ENCODE measurements at regions not wholly inside any gene's neighbourhood (a gene's known extent, or its start where the extent isn't known, plus 50 kb on each side); places are given as distances from the start of the nearest gene placed in this dataset.

DNA sequence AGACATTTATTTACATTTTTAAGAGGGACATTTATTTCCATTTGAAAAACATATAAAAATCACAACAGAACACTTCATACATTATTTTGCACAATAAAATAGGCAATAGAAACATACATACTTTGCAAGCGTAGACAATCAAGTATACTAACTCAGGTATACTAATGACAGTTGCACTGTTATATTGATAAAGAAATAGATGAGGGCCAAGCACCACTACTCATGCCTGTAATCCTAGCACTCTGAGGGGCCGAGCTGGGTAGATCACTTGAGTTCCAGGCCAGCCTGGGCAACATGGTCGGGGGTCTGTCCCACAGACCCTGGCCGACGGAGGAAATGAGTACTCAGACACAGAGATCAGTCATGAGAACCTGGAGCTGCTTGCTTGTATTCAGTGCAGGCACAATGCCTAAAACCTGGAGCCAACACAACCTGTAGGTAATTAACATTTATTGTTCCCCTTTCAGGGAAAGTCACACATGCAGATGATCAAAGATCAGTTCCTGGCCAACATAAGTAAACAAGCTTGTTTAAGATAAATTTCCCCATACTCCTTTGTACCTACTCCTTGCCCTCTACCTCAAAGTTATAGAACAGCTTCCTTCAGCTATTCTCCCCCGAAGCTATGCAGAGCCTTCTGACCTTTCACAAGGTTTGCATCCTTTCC, 1960.2 kb downstream of the SUCLG1 start:
- DNase-seq (no peak), ATAC-seq (no peak)
- Histone ChIP-seq H3K9me3 (peaks cover 24% of the 10 kb centered on the region), H3K4me1 (no peaks in the 10 kb centered on the region), H3K36me3 (no peaks in the 10 kb centered on the region), H3K27ac (no peak overlapping the region), H3K4me3 (no peak overlapping the region), H3K27me3 (ENCODE audit: low read depth) (no peaks in the 10 kb centered on the region)
- intact Hi-C loops (cut with DNase I): no loop called here
- TF ChIP-seq, protein P1, sequence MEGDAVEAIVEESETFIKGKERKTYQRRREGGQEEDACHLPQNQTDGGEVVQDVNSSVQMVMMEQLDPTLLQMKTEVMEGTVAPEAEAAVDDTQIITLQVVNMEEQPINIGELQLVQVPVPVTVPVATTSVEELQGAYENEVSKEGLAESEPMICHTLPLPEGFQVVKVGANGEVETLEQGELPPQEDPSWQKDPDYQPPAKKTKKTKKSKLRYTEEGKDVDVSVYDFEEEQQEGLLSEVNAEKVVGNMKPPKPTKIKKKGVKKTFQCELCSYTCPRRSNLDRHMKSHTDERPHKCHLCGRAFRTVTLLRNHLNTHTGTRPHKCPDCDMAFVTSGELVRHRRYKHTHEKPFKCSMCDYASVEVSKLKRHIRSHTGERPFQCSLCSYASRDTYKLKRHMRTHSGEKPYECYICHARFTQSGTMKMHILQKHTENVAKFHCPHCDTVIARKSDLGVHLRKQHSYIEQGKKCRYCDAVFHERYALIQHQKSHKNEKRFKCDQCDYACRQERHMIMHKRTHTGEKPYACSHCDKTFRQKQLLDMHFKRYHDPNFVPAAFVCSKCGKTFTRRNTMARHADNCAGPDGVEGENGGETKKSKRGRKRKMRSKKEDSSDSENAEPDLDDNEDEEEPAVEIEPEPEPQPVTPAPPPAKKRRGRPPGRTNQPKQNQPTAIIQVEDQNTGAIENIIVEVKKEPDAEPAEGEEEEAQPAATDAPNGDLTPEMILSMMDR (IDR thresholded peaks at IDR 0.05): no peak

DNA sequence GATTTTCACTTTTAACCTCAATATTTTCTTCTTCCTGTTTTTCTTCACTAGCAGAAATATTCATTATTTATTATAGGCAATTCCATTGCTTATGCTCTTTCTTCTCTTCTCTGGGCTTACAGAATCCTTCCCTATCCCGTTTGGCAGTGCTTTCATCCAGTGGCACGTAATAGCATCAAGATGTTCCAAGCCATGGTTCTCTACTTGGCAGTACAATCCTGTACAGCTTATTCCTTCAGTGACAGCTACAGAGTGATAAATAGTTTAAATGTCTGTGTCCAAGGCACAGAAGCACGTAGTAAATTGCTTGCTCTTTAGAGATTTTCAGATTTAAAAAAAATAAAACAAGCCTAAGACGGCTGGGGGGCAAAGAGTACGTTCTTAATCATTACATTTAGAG, 1964.3 kb downstream of the SUCLG1 start:
- DNase-seq: no peak
- ATAC-seq: no peak
- H3K4me1 ChIP-seq: no peaks in the 10 kb centered on the region
- H3K27me3 ChIP-seq (ENCODE audit: low read depth): no peaks in the 10 kb centered on the region
- no peak overlapping the region for H3K27ac ChIP-seq
- H3K4me3 ChIP-seq: no peak overlapping the region
- peaks cover 5% of the 10 kb centered on the region for H3K9me3 ChIP-seq
- TF ChIP-seq, protein P1 (IDR thresholded peaks at IDR 0.05): no peak
- intact Hi-C loops (cut with DNase I): no loop called here
- H3K36me3 ChIP-seq: no peaks in the 10 kb centered on the region

GRCh38 chr2:82491591-82491990, 1967.5 kb downstream of the SUCLG1 start:
- ATAC-seq: no peak
- intact Hi-C loops (cut with DNase I): no loop called here
- TF ChIP-seq, protein P1 (IDR thresholded peaks at IDR 0.05): no peak

DNA sequence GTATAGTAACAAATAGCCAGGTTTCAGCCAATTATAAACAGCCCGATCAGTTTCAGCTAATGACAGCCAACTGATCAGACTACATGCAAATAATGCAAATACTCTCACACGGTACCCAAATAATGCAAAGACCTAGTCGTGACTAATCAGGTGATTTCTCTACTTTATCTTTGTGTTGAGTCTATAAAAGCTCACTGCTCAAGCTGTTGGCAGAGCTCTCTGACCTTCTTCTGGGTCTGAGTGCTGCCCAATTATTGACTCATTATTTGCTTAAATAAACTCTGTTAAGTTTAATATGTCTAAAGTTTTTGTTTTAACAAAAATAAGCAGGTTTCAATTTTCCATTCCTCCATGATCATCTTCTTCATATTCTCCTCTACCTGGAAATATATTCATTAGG, 1971.7 kb downstream of the SUCLG1 start:
- H3K27me3 ChIP-seq (ENCODE audit: low read depth): no peaks in the 10 kb centered on the region
- H3K4me1 ChIP-seq: no peaks in the 10 kb centered on the region
- ATAC-seq (no peak), DNase-seq (no peak)
- TF ChIP-seq, protein P1 (IDR thresholded peaks at IDR 0.05): no peak
- intact Hi-C loops (cut with DNase I): no loop called here
- no peaks in the 10 kb centered on the region for H3K36me3 ChIP-seq
- no peak overlapping the region for H3K4me3 ChIP-seq
- no peaks in the 10 kb centered on the region for H3K9me3 ChIP-seq
- H3K27ac ChIP-seq: no peak overlapping the region

More at GRCh38 chr2:82491591-82491990, 1967.5 kb downstream of the SUCLG1 start:
- H3K27me3 ChIP-seq (ENCODE audit: low read depth): no peaks in the 10 kb centered on the region
- DNase-seq: no peak
- no peaks in the 10 kb centered on the region for H3K4me1 ChIP-seq
- H3K4me3 ChIP-seq: no peak overlapping the region
- no peak overlapping the region for H3K27ac ChIP-seq
- no peaks in the 10 kb centered on the region for H3K36me3 ChIP-seq
- H3K9me3 ChIP-seq: no peaks in the 10 kb centered on the region

- Histone ChIP-seq H3K27ac (no peak overlapping the region), H3K9me3 (no peaks in the 10 kb centered on the region), H3K4me1 (no peaks in the 10 kb centered on the region), H3K4me3 (no peak overlapping the region), H3K27me3 (ENCODE audit: low read depth) (no peaks in the 10 kb centered on the region), H3K36me3 (no peaks in the 10 kb centered on the region)
- ATAC-seq (no peak), DNase-seq (no peak)
- TF ChIP-seq, protein P1 (IDR thresholded peaks at IDR 0.05): no peak
- intact Hi-C loops (cut with DNase I): no loop called here
Observed at GRCh38 chr2:82485701-82486100, 1973.4 kb downstream of the SUCLG1 start.
